ENCODE measurements at regions not wholly inside any gene's neighbourhood (a gene's known extent, or its start where the extent isn't known, plus 50 kb on each side); places are given as distances from the start of the nearest gene placed in this dataset.

DNA sequence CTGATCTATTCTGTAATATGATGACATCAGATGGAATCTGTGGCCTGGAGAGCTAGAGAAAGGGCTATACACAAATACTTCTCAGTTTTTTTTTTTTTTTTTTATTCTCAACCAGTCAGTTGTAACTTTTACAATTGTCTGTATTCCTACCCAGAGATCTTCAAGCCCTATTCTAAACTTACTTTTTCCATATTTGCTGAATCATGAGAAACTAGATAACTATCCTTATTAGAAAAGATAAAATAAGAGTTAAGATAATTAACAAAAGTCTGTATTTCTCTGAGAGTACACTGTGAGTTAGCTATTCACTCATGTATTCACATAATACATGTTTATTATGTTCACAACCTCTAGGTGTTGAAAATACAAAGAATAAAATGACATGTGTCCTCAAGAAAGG, 1575.9 kb downstream of the EFNA5 start:
- Histone ChIP-seq H3K27ac (ENCODE audit: low read length) (no peak overlapping the region), H3K27me3 (ENCODE audit: control insufficient read depth in 1 of 2, insufficient read depth in 2 of 2, low read length in 2 of 2) (no peaks in the 10 kb centered on the region), H3K4me1 (ENCODE audit: control insufficient read depth, insufficient read depth, low read length) (no peaks in the 10 kb centered on the region), H3K36me3 (ENCODE audit: control insufficient read depth in 2 of 2, insufficient read depth in 2 of 2, low read length in 2 of 2) (no peaks in the 10 kb centered on the region), H3K9ac (ENCODE audit: low read length in 2 of 2) (no peak overlapping the region), H3K4me3 (ENCODE audit: low read length in 2 of 2) (no peak overlapping the region), H3K9me3 (ENCODE audit: control insufficient read depth in 2 of 2, low read length in 2 of 2) (no peaks in the 10 kb centered on the region)

DNA sequence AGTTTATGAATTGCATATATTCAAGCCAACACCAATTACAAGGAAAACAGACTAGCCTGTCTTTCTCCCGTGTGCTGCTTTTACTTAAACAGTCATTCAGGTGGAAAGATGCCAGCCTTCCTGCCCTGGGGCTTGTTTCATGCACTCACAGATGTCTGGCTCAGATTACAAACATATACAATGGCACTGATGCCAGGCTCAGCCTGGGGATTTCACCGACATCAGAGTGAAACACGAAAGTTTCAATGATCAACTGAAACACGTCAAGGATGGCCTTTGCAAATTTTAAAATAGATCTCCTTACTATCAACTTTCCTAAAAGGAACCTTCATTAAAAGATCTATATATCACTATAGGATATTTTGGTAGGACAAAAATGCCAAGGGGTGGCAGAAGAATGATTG, 1576.5 kb downstream of the EFNA5 start:
- H3K36me3 ChIP-seq (ENCODE audit: control insufficient read depth in 2 of 2, insufficient read depth in 2 of 2, low read length in 2 of 2), result no peaks in the 10 kb centered on the region
- no peaks in the 10 kb centered on the region for H3K4me1 ChIP-seq (ENCODE audit: control insufficient read depth, insufficient read depth, low read length)
- H3K27me3 ChIP-seq (ENCODE audit: control insufficient read depth in 1 of 2, insufficient read depth in 2 of 2, low read length in 2 of 2), result no peaks in the 10 kb centered on the region
- no peaks in the 10 kb centered on the region for H3K9me3 ChIP-seq (ENCODE audit: control insufficient read depth in 2 of 2, low read length in 2 of 2)
- H3K9ac ChIP-seq (ENCODE audit: low read length in 2 of 2), result no peak overlapping the region
- no peak overlapping the region for H3K4me3 ChIP-seq (ENCODE audit: low read length in 2 of 2)
- H3K27ac ChIP-seq (ENCODE audit: low read length), result no peak overlapping the region

DNA sequence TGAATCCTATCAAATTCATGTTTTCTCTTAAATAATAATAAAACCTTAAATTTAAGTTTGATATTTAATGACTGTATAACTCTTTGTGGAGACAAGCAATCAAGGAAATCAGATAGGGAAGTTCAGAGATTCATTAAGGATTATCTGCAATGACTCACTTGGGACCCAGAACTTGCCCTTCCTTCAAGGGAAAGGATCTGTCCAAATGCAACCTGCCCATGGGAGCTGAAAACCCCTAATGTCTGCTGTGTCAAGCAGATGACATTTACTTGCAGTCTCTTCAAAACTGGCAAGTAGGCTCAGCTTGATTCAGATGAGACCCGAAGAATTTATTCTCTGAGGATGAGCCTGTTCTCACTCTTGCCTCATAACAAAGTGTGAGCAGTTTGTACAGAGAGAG, 1577.6 kb downstream of the EFNA5 start:
- Histone ChIP-seq H3K4me3 (ENCODE audit: low read length in 2 of 2) (no peak overlapping the region), H3K27ac (ENCODE audit: low read length) (no peak overlapping the region), H3K9me3 (ENCODE audit: control insufficient read depth in 2 of 2, low read length in 2 of 2) (no peaks in the 10 kb centered on the region), H3K27me3 (ENCODE audit: control insufficient read depth in 1 of 2, insufficient read depth in 2 of 2, low read length in 2 of 2) (no peaks in the 10 kb centered on the region), H3K36me3 (ENCODE audit: control insufficient read depth in 2 of 2, insufficient read depth in 2 of 2, low read length in 2 of 2) (no peaks in the 10 kb centered on the region), H3K4me1 (ENCODE audit: control insufficient read depth, insufficient read depth, low read length) (no peaks in the 10 kb centered on the region), H3K9ac (ENCODE audit: low read length in 2 of 2) (no peak overlapping the region)

DNA sequence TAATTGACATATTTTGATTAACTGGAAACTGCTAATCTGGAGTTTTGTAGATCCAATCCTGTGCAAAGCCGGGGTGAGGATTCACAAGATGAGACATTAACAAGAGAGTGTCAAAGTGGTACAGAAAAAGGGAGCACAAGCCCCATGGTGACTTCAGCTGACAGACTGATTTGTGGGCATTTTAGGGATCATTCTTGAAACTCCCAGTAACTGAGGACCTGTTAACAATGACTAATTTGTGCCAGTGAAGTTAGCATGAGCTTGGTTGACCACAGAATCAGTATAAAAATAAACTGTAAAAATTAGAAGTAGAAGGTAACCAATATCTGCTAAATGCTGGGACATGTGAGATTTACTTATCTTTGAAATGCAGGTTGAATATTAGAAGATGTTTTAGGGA, 1578.3 kb downstream of the EFNA5 start:
- no peaks in the 10 kb centered on the region for H3K9me3 ChIP-seq (ENCODE audit: control insufficient read depth in 2 of 2, low read length in 2 of 2)
- H3K4me1 ChIP-seq (ENCODE audit: control insufficient read depth, insufficient read depth, low read length), result no peaks in the 10 kb centered on the region
- H3K4me3 ChIP-seq (ENCODE audit: low read length in 2 of 2), result no peak overlapping the region
- H3K27ac ChIP-seq (ENCODE audit: low read length), result no peak overlapping the region
- no peaks in the 10 kb centered on the region for H3K27me3 ChIP-seq (ENCODE audit: control insufficient read depth in 1 of 2, insufficient read depth in 2 of 2, low read length in 2 of 2)
- H3K9ac ChIP-seq (ENCODE audit: low read length in 2 of 2), result no peak overlapping the region
- no peaks in the 10 kb centered on the region for H3K36me3 ChIP-seq (ENCODE audit: control insufficient read depth in 2 of 2, insufficient read depth in 2 of 2, low read length in 2 of 2)

DNA sequence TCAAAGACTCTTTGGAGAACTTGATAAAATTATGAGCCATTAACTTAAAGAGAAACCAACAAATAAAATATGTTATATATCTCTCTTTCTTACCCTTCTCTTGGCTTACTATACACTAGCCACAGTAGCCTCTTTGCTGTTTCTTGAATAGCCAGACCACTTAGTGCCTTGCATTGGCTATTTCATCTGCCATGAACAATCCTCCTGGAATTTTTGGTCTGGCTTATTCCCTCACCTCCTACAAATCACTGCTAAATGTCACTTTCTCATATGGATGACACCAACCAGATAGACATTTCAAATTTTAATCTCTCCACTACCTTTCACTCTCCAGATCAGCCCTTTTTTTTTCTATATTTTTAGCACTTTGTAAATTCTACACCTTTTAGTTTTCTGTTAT, 1581.7 kb downstream of the EFNA5 start:
- no peak overlapping the region for H3K27ac ChIP-seq (ENCODE audit: low read length)
- no peak overlapping the region for H3K4me3 ChIP-seq (ENCODE audit: low read length in 2 of 2)

DNA sequence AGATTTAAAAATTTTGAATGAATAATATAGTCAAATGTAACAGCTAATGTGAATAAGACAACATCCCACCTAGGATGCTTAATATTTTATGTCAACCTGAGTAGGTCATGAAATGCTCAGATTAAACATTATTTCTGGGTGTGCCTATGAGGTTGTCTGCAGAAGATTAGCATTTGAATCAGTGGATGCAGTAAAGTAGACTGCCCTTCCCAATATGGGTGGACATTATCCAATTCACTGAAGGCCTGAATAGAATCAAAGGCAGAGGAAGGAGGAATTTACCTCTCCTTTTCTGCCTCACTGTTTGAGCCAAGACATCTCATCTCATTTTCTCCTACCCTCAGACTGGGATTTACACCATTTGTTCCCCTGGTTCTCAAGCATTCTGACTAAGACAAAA, 1582.3 kb downstream of the EFNA5 start:
- no peaks in the 10 kb centered on the region for H3K27me3 ChIP-seq (ENCODE audit: control insufficient read depth in 1 of 2, insufficient read depth in 2 of 2, low read length in 2 of 2)
- H3K36me3 ChIP-seq (ENCODE audit: control insufficient read depth in 2 of 2, insufficient read depth in 2 of 2, low read length in 2 of 2), result no peaks in the 10 kb centered on the region
- no peak overlapping the region for H3K4me3 ChIP-seq (ENCODE audit: low read length in 2 of 2)
- no peaks in the 10 kb centered on the region for H3K9me3 ChIP-seq (ENCODE audit: control insufficient read depth in 2 of 2, low read length in 2 of 2)
- H3K9ac ChIP-seq (ENCODE audit: low read length in 2 of 2), result no peak overlapping the region
- no peaks in the 10 kb centered on the region for H3K4me1 ChIP-seq (ENCODE audit: control insufficient read depth, insufficient read depth, low read length)
- H3K27ac ChIP-seq (ENCODE audit: low read length), result no peak overlapping the region

More for the DNA sequence above, 1581.7 kb downstream of the EFNA5 start:
- H3K9ac ChIP-seq (ENCODE audit: low read length in 2 of 2), result no peak overlapping the region
- no peaks in the 10 kb centered on the region for H3K4me1 ChIP-seq (ENCODE audit: control insufficient read depth, insufficient read depth, low read length)
- no peaks in the 10 kb centered on the region for H3K9me3 ChIP-seq (ENCODE audit: control insufficient read depth in 2 of 2, low read length in 2 of 2)
- no peaks in the 10 kb centered on the region for H3K27me3 ChIP-seq (ENCODE audit: control insufficient read depth in 1 of 2, insufficient read depth in 2 of 2, low read length in 2 of 2)
- no peaks in the 10 kb centered on the region for H3K36me3 ChIP-seq (ENCODE audit: control insufficient read depth in 2 of 2, insufficient read depth in 2 of 2, low read length in 2 of 2)

DNA sequence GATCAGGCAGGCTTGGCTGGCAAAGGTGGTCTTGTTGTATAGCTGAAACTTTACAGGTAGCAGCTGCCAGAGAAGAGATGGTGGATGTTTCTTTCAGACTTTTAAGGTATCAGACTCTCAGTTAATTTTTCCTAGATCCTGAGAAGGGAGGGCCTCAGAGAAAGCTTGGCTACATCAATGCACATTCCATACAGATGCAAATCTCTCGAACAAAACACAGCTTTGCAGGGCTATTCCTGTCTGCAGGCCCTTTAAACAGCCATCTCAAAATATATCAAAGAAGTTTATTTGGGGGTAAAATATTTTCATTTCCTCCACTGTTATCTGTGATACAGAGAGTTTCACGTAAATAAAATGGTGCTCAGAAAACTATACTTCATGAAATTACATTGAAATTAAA, 1584.4 kb downstream of the EFNA5 start:
- Histone ChIP-seq H3K4me1 (ENCODE audit: control insufficient read depth, insufficient read depth, low read length) (no peaks in the 10 kb centered on the region), H3K27me3 (ENCODE audit: control insufficient read depth in 1 of 2, insufficient read depth in 2 of 2, low read length in 2 of 2) (no peaks in the 10 kb centered on the region), H3K4me3 (ENCODE audit: low read length in 2 of 2) (no peak overlapping the region), H3K9me3 (ENCODE audit: control insufficient read depth in 2 of 2, low read length in 2 of 2) (no peaks in the 10 kb centered on the region), H3K36me3 (ENCODE audit: control insufficient read depth in 2 of 2, insufficient read depth in 2 of 2, low read length in 2 of 2) (no peaks in the 10 kb centered on the region), H3K27ac (ENCODE audit: low read length) (no peak overlapping the region), H3K9ac (ENCODE audit: low read length in 2 of 2) (no peak overlapping the region)

DNA sequence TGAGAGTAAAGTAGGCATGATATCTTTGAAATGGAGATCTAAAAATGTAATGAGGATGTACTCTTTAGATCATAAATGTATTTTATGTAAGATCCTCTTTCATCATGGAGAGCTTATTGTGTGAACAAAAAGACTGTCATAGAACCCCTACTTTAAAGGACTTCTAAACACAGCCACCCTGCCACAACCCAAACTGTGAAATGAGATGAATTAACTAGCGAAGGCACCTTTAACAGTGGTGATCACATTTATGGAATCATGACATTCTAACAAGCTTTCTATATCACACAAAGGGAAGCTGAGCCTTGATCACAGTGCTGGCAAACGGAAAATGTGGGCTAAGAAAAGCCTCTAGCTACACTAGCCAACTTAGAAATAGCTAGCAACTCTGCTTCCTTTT, 1585.2 kb downstream of the EFNA5 start:
- no peaks in the 10 kb centered on the region for H3K36me3 ChIP-seq (ENCODE audit: control insufficient read depth in 2 of 2, insufficient read depth in 2 of 2, low read length in 2 of 2)
- H3K27me3 ChIP-seq (ENCODE audit: control insufficient read depth in 1 of 2, insufficient read depth in 2 of 2, low read length in 2 of 2), result no peaks in the 10 kb centered on the region
- no peaks in the 10 kb centered on the region for H3K4me1 ChIP-seq (ENCODE audit: control insufficient read depth, insufficient read depth, low read length)
- no peaks in the 10 kb centered on the region for H3K9me3 ChIP-seq (ENCODE audit: control insufficient read depth in 2 of 2, low read length in 2 of 2)
- no peak overlapping the region for H3K9ac ChIP-seq (ENCODE audit: low read length in 2 of 2)
- H3K4me3 ChIP-seq (ENCODE audit: low read length in 2 of 2), result no peak overlapping the region
- H3K27ac ChIP-seq (ENCODE audit: low read length), result no peak overlapping the region

DNA sequence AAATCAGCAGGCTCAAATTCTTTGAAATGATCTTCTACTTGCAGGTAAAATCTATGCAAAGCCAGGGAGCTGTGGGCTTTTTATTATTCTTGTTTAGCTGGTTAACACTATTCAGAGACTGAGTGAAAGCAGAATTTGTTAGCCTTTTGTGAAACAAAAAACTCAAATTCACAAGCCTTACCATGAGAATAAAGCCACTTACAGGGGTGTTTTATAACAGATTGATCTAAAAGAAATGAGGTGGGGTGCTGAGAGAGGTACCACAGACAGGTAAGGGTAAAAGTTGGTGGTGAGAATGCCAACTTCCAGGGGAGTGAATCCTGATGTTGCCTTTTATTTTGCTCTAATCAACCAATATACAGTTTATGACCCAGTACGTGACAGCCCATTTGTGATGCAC, 1585.6 kb downstream of the EFNA5 start:
- Histone ChIP-seq H3K4me3 (ENCODE audit: low read length in 2 of 2) (no peak overlapping the region), H3K9me3 (ENCODE audit: control insufficient read depth in 2 of 2, low read length in 2 of 2) (no peaks in the 10 kb centered on the region), H3K27me3 (ENCODE audit: control insufficient read depth in 1 of 2, insufficient read depth in 2 of 2, low read length in 2 of 2) (no peaks in the 10 kb centered on the region), H3K36me3 (ENCODE audit: control insufficient read depth in 2 of 2, insufficient read depth in 2 of 2, low read length in 2 of 2) (no peaks in the 10 kb centered on the region), H3K27ac (ENCODE audit: low read length) (no peak overlapping the region), H3K9ac (ENCODE audit: low read length in 2 of 2) (no peak overlapping the region), H3K4me1 (ENCODE audit: control insufficient read depth, insufficient read depth, low read length) (no peaks in the 10 kb centered on the region)

DNA sequence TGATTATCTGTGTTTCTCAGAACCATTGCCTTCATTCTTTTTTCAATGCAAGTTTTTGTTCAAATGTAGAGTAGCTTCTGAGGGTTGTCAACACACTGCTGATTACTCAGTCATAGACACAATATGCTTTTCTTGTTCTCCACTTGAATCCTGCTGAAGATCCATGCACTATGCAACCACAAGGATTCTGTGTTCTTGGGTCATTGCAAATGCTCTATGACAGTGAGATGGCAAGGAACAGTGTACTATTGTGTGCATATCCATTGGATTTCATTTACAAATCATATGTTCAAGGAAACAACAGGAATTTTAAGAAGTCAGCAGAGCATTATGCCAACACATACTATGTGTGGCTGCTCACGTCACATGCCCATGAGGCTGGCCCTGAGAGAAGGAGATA, 1590.2 kb downstream of the EFNA5 start:
- no peaks in the 10 kb centered on the region for H3K36me3 ChIP-seq (ENCODE audit: control insufficient read depth in 2 of 2, insufficient read depth in 2 of 2, low read length in 2 of 2)
- H3K4me3 ChIP-seq (ENCODE audit: low read length in 2 of 2), result no peak overlapping the region
- H3K27ac ChIP-seq (ENCODE audit: low read length), result no peak overlapping the region
- no peaks in the 10 kb centered on the region for H3K4me1 ChIP-seq (ENCODE audit: control insufficient read depth, insufficient read depth, low read length)
- no peak overlapping the region for H3K9ac ChIP-seq (ENCODE audit: low read length in 2 of 2)
- no peaks in the 10 kb centered on the region for H3K27me3 ChIP-seq (ENCODE audit: control insufficient read depth in 1 of 2, insufficient read depth in 2 of 2, low read length in 2 of 2)
- H3K9me3 ChIP-seq (ENCODE audit: control insufficient read depth in 2 of 2, low read length in 2 of 2), result no peaks in the 10 kb centered on the region

DNA sequence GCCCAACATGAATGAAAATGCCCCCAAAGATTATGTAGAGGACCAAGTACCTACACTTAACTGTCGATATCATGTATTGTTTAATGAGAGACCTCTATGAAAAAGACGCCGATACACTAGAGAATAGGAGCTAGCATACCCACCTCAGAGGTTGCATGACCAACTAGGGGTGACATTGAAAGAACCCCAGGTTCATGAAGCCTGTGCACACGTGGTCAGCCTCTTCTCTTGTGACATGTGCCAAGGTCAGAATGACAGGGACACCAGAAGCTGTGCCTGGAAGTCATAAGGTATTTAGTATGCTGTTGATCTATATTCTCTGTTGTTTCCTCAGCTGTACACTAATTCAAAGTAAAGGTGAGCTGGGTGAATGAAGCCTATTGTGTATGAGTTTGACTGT, 1594.1 kb downstream of the EFNA5 start:
- Histone ChIP-seq H3K36me3 (ENCODE audit: control insufficient read depth in 2 of 2, insufficient read depth in 2 of 2, low read length in 2 of 2) (no peaks in the 10 kb centered on the region), H3K27ac (ENCODE audit: low read length) (no peak overlapping the region), H3K4me3 (ENCODE audit: low read length in 2 of 2) (no peak overlapping the region), H3K4me1 (ENCODE audit: control insufficient read depth, insufficient read depth, low read length) (no peaks in the 10 kb centered on the region), H3K27me3 (ENCODE audit: control insufficient read depth in 1 of 2, insufficient read depth in 2 of 2, low read length in 2 of 2) (no peaks in the 10 kb centered on the region), H3K9ac (ENCODE audit: low read length in 2 of 2) (no peak overlapping the region), H3K9me3 (ENCODE audit: control insufficient read depth in 2 of 2, low read length in 2 of 2) (no peaks in the 10 kb centered on the region)

DNA sequence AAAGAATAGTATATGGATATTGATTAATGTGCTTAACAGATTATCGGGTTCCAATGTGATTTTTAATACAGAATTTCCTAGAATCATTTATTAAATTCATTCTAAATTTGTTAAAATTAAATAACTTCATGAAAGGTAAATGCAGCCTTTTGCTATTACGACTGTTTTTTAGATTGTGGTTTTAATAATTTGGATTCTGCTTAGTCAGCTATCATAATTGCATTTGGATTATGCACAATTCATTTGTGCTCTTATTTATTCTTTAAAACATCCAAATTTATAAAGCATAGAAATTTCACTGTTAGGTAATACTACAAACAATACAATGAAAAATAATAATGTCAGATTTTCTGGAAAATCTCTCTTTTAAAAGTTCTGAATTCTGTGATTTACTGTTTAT, 1598.5 kb downstream of the EFNA5 start:
- Histone ChIP-seq H3K27ac (ENCODE audit: low read length) (no peak overlapping the region), H3K4me1 (ENCODE audit: control insufficient read depth, insufficient read depth, low read length) (no peaks in the 10 kb centered on the region), H3K9me3 (ENCODE audit: control insufficient read depth in 2 of 2, low read length in 2 of 2) (peaks cover 0 to 5% of the 10 kb centered on the region in 2 donors), H3K27me3 (ENCODE audit: control insufficient read depth in 1 of 2, insufficient read depth in 2 of 2, low read length in 2 of 2) (no peaks in the 10 kb centered on the region), H3K36me3 (ENCODE audit: control insufficient read depth in 2 of 2, insufficient read depth in 2 of 2, low read length in 2 of 2) (no peaks in the 10 kb centered on the region), H3K4me3 (ENCODE audit: low read length in 2 of 2) (no peak overlapping the region), H3K9ac (ENCODE audit: low read length in 2 of 2) (no peak overlapping the region)
